ENCODE measurements at regions not wholly inside any gene's neighbourhood (a gene's known extent, or its start where the extent isn't known, plus 50 kb on each side); places are given as distances from the start of the nearest gene placed in this dataset.

DNA sequence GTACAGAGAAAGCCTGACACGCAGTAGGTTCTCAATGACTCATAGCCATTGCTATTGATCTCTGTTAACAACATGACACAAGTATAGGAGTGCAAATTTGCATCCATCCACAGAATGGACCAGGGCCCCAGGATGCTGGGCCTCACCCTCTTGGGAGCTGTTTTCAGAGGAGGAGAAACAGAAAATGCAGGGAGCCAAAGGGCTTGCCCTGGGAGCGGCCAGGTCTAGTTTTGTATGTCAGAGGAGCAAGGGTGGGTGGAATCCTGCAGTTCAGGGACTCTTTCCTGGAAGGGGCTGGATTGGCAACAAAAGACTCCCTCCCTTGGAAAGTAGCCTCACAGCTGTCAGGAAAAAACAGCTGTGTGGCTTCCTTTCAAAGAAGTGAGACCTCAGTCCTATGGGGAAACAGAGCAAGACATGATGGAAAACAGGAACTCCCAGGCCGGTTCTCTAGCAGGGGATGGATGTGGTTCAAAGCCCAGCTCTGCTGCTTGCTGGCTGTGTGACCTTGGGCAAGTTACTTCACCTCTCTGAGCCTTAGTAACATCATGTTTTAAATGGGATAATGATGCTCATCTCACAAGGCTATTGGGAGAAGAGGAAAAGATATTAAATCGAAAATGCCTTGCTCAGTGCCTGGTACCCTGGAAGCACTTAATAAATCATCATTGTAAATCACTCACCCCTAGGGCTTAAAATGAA, 50.5 kb upstream of the SH3PXD2B start:
- in situ Hi-C loops (cut with MboI; ENCODE audit: low pct_unique_long_range_greater_than_20kb, low sequenced_read_pairs, unreplicated experiment), result no loop called here
- TF ChIP-seq, protein P1, sequence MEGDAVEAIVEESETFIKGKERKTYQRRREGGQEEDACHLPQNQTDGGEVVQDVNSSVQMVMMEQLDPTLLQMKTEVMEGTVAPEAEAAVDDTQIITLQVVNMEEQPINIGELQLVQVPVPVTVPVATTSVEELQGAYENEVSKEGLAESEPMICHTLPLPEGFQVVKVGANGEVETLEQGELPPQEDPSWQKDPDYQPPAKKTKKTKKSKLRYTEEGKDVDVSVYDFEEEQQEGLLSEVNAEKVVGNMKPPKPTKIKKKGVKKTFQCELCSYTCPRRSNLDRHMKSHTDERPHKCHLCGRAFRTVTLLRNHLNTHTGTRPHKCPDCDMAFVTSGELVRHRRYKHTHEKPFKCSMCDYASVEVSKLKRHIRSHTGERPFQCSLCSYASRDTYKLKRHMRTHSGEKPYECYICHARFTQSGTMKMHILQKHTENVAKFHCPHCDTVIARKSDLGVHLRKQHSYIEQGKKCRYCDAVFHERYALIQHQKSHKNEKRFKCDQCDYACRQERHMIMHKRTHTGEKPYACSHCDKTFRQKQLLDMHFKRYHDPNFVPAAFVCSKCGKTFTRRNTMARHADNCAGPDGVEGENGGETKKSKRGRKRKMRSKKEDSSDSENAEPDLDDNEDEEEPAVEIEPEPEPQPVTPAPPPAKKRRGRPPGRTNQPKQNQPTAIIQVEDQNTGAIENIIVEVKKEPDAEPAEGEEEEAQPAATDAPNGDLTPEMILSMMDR (IDR thresholded peaks at IDR 0.05; ENCODE audit: extremely low read depth, insufficient read depth, missing control alignments), result no peak
- DNase-seq (ENCODE audit: low spot score), result no peak

DNA sequence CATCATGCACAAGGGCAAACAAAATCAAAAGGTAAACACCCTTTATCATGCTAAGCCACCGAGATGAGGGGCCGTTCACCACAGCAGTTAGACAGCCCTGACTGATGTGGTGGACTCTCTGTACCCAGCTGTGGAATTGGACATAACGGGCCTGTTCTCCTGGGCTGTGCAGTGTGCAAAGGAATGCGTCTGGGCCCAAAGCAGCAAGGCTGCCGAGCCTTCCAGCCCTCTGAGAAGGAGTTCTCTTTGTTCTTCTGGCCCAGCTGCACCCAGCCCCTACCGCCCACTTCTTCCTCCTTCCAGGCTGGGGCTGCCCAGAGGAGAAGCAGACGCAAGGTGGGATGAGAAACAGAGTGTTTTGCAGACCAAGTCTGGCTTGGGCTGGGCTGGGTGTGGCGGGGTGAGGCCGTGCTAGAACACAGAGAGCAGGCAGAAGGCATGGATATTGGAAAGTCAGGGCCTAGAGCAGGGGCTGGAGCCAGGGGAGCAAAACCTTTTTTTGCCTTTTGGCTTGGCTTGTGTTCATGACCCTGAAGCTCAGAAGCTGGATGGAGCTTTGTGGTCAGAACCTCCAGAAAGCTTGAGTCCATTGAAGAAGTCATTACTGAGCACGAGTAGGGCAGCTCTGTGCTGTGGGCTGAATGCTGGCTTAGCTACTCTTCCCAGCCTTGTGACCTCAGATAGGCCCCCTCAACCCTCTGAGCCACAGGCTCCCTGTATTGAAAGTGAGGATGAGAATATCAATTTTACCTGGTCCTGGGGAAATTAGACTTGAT, 49.8 kb upstream of the SH3PXD2B start:
- TF ChIP-seq, protein P1 (IDR thresholded peaks at IDR 0.05; ENCODE audit: extremely low read depth, insufficient read depth, missing control alignments), result no peak
- DNase-seq (ENCODE audit: low spot score), result no peak
- in situ Hi-C loops (cut with MboI; ENCODE audit: low pct_unique_long_range_greater_than_20kb, low sequenced_read_pairs, unreplicated experiment), result no loop called here

All from GM13977 (cell line).